HG02943 (cell line): ENCODE measurements at regions not wholly inside any gene's neighbourhood (a gene's known extent, or its start where the extent isn't known, plus 50 kb on each side); places are given as distances from the start of the nearest gene placed in this dataset.

Experiments used
- ATAC-seq: cut with Tn5 transposase; IDR thresholded peaks from one replicate; pipeline ENCODE4 v1.9.1; 2021; ENCODE audit warnings: mild to moderate bottlenecking, low read depth, moderate library complexity; ENCODE audit not compliant: unreplicated experiment

- no peak for ATAC-seq
Observed at GRCh38 chr16:80028581-80029380, 428.2 kb upstream of the MAF start.

- peak; percentile 71 for ATAC-seq
Observed at GRCh38 chr16:80027007-80027965, 426.7 kb upstream of the MAF start.

GRCh38 chr16:80025236-80025635, 424.7 kb upstream of the MAF start:
- no peak for ATAC-seq

- ATAC-seq, result no peak
Observed at GRCh38 chr16:80024443-80024842, 423.9 kb upstream of the MAF start.

GRCh38 chr16:80023865-80024264, 423.3 kb upstream of the MAF start:
- no peak for ATAC-seq

GRCh38 chr16:80019395-80019794, 418.9 kb upstream of the MAF start:
- no peak for ATAC-seq

- ATAC-seq, result no peak
Observed at GRCh38 chr16:80018466-80018865, 417.9 kb upstream of the MAF start.

- no peak for ATAC-seq
Observed at GRCh38 chr16:80016731-80017326, 416.3 kb upstream of the MAF start.

GRCh38 chr16:80015566-80015965, 415.0 kb upstream of the MAF start:
- no peak for ATAC-seq

GRCh38 chr16:80014241-80014939, 413.9 kb upstream of the MAF start:
- ATAC-seq, result no peak

- ATAC-seq, result no peak
Observed at GRCh38 chr16:80012586-80012985, 412.0 kb upstream of the MAF start.

GRCh38 chr16:80009971-80010659, 409.6 kb upstream of the MAF start:
- ATAC-seq, result no peak

GRCh38 chr16:80008857-80009256, 408.3 kb upstream of the MAF start:
- ATAC-seq, result no peak

- no peak for ATAC-seq
Observed at GRCh38 chr16:80007231-80007630, 406.7 kb upstream of the MAF start.

GRCh38 chr16:80006241-80007215, 406.0 kb upstream of the MAF start:
- ATAC-seq, result no peak

- no peak for ATAC-seq
Observed at GRCh38 chr16:80004113-80004512, 403.6 kb upstream of the MAF start.

- no peak for ATAC-seq
Observed at GRCh38 chr16:80002261-80002660, 401.7 kb upstream of the MAF start.

- no peak for ATAC-seq
Observed at GRCh38 chr16:79998143-79998542, 397.6 kb upstream of the MAF start.

- ATAC-seq, result no peak
Observed at GRCh38 chr16:79997257-79997656, 396.7 kb upstream of the MAF start.
